ENCODE measurements at regions not wholly inside any gene's neighbourhood (a gene's known extent, or its start where the extent isn't known, plus 50 kb on each side); places are given as distances from the start of the nearest gene placed in this dataset.

DNA sequence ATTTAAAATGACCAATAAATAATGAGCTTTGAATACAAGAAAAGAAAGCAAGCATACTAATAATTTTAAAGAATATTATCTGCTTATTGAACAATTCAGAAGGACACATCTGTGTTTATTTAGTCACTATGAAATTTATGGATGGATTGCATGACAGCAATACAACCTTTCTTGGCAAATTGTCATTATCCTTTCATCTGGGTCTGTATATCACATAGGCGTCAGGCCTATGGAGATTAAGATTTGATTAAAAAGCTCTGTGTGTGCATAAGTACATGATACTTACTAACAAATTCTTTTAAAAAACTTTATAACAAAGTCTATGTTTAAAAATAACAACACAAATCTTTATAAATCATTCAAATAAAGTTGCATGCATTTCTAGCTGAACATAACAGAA lies 1394.4 kb downstream of the KHDRBS2 start:
- TF ChIP-seq, protein P1, sequence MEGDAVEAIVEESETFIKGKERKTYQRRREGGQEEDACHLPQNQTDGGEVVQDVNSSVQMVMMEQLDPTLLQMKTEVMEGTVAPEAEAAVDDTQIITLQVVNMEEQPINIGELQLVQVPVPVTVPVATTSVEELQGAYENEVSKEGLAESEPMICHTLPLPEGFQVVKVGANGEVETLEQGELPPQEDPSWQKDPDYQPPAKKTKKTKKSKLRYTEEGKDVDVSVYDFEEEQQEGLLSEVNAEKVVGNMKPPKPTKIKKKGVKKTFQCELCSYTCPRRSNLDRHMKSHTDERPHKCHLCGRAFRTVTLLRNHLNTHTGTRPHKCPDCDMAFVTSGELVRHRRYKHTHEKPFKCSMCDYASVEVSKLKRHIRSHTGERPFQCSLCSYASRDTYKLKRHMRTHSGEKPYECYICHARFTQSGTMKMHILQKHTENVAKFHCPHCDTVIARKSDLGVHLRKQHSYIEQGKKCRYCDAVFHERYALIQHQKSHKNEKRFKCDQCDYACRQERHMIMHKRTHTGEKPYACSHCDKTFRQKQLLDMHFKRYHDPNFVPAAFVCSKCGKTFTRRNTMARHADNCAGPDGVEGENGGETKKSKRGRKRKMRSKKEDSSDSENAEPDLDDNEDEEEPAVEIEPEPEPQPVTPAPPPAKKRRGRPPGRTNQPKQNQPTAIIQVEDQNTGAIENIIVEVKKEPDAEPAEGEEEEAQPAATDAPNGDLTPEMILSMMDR (IDR thresholded peaks at IDR 0.05; ENCODE audit: low read depth, low read length): no peak
- TF ChIP-seq POLR2A (IDR thresholded peaks at IDR 0.05; ENCODE audit: extremely low read depth, insufficient read length): no peak
- TF ChIP-seq, protein P2, sequence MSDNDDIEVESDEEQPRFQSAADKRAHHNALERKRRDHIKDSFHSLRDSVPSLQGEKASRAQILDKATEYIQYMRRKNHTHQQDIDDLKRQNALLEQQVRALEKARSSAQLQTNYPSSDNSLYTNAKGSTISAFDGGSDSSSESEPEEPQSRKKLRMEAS (IDR thresholded peaks at IDR 0.05; ENCODE audit: low read depth, low read length): no peak

All from NB4 (cell line).